Superior temporal gyrus (tissue), 1 donor: ENCODE measurements at regions not wholly inside any gene's neighbourhood (a gene's known extent, or its start where the extent isn't known, plus 50 kb on each side); places are given as distances from the start of the nearest gene placed in this dataset.

Experiments
- DNase-seq: peaks from one replicate; pipeline ENCODE4 v3.0.0-alpha.2; 2016; ENCODE audit errors: extremely low spot score

GRCh38 chr5:167205881-167206280, 1085.6 kb upstream of the WWC1 start:
- DNase-seq: no peak

GRCh38 chr5:167207081-167207480, 1084.4 kb upstream of the WWC1 start:
- no peak for DNase-seq

- no peak for DNase-seq
These were observed 1082.5 kb upstream of the WWC1 start for GRCh38 chr5:167208911-167209310.

- no peak for DNase-seq
These were observed 1074.2 kb upstream of the WWC1 start for GRCh38 chr5:167217097-167217743.

- DNase-seq: no peak
These were observed 1072.1 kb upstream of the WWC1 start for GRCh38 chr5:167219298-167219697.

- DNase-seq: no peak
These were observed 1065.1 kb upstream of the WWC1 start for GRCh38 chr5:167226386-167226785.

GRCh38 chr5:167228134-167228533, 1063.3 kb upstream of the WWC1 start:
- no peak for DNase-seq

- no peak for DNase-seq
These were observed 1061.7 kb upstream of the WWC1 start for GRCh38 chr5:167229751-167230150.

GRCh38 chr5:167230414-167230813, 1061.0 kb upstream of the WWC1 start:
- no peak for DNase-seq

GRCh38 chr5:167232675-167233311, 1058.7 kb upstream of the WWC1 start:
- no peak for DNase-seq

GRCh38 chr5:167233507-167234220, 1057.8 kb upstream of the WWC1 start:
- DNase-seq: no peak

- DNase-seq: no peak
These were observed 1049.9 kb upstream of the WWC1 start for GRCh38 chr5:167241436-167242067.

- DNase-seq: no peak
These were observed 1048.7 kb upstream of the WWC1 start for GRCh38 chr5:167242701-167243100.

- no peak for DNase-seq
These were observed 1048.0 kb upstream of the WWC1 start for GRCh38 chr5:167243463-167243862.

- peak; percentile 54 for DNase-seq
These were observed 1046.9 kb upstream of the WWC1 start for GRCh38 chr5:167244583-167244982.

- DNase-seq: no peak
These were observed 1045.6 kb upstream of the WWC1 start for GRCh38 chr5:167245868-167246267.

GRCh38 chr5:167247816-167248215, 1043.6 kb upstream of the WWC1 start:
- no peak for DNase-seq

GRCh38 chr5:167248257-167248656, 1043.2 kb upstream of the WWC1 start:
- no peak for DNase-seq

- DNase-seq: no peak
These were observed 1040.4 kb upstream of the WWC1 start for GRCh38 chr5:167250996-167251395.

GRCh38 chr5:167254132-167254531, 1037.3 kb upstream of the WWC1 start:
- DNase-seq: no peak

- no peak for DNase-seq
These were observed 1035.5 kb upstream of the WWC1 start for GRCh38 chr5:167255926-167256325.

GRCh38 chr5:167259806-167260205, 1031.6 kb upstream of the WWC1 start:
- DNase-seq: no peak
